ENCODE measurements at regions not wholly inside any gene's neighbourhood (a gene's known extent, or its start where the extent isn't known, plus 50 kb on each side); places are given as distances from the start of the nearest gene placed in this dataset.
"Not testable (repeated sequence)": the region's sequence is repeated elsewhere in the genome, so short reads cannot be mapped to it uniquely, and the experiment has no call there.

DNA sequence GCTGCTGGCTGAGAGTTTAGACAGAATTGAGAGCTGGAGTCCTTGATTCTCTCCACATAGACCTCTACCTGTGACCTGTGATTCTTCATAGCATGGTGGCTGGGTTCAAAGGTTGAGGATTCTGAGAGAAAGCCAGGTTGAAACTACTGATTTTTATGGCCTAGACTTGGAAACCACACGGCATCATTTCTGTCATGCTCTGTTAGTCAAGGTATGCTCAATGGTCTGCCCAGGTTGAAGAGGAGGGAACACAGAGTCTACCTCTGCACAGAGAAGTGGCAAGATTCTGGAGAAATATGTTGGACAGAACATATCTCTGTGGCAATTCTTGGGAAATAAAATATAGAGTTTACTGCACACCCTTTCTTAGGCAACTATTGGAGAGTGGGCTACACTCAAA, 57.2 kb upstream of the CXorf66 start:
- Mint-ChIP-seq H3K4me1 (no peaks in the 10 kb centered on the region), H3K27ac (no peak overlapping the region), H3K9me3 (no peaks in the 10 kb centered on the region), H3K36me3 (ENCODE audit: low read depth) (no peaks in the 10 kb centered on the region), H3K4me3 (no peak overlapping the region), H3K27me3 (no peaks in the 10 kb centered on the region)
- TF ChIP-seq CTCF (IDR thresholded peaks at IDR 0.05) = no peak
- ATAC-seq (ENCODE audit: low read depth) (no peak), DNase-seq (no peak)
- intact Hi-C loops (cut with micrococcal nuclease) = no loop called here
- ChIA-PET CTCF (no interaction called here), POLR2A (no interaction called here)

GRCh38 chrX:140019134-140019533, 53.8 kb upstream of the CXorf66 start:
- CTCF ChIA-PET; H3K27me3 Mint-ChIP-seq; H3K27ac Mint-ChIP-seq; H3K4me3 Mint-ChIP-seq; H3K4me1 Mint-ChIP-seq; DNase-seq; H3K36me3 Mint-ChIP-seq (ENCODE audit: low read depth); intact Hi-C loops (cut with micrococcal nuclease); ATAC-seq (ENCODE audit: low read depth); POLR2A ChIA-PET; H3K9me3 Mint-ChIP-seq: not testable (repeated sequence)

All from activated B cell treated with CpG ODN at 0.5 μM for 24 hours (primary cell).